ENCODE measurements at regions not wholly inside any gene's neighbourhood (a gene's known extent, or its start where the extent isn't known, plus 50 kb on each side); places are given as distances from the start of the nearest gene placed in this dataset.

DNA sequence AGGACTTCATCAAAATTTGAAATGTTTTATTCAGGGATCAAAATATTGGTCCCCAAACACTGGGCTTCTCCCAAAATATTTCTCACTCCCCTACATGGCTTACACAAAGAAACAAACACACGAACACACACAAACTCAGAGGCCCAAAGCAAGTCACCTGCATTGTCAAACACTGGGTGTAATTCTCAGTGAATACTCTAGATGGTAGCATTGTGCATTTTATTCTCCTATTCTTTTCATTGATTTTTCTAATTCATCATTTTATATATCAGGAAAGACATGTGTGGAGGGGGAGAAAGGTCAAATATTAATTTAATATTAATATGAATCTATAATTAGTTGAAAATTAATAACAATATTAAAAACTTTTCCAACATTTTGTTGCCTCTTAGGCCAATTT lies 72.3 kb upstream of the TNMD start:
- DNase-seq (ENCODE audit: low spot score) = peak; percentile 6

DNA sequence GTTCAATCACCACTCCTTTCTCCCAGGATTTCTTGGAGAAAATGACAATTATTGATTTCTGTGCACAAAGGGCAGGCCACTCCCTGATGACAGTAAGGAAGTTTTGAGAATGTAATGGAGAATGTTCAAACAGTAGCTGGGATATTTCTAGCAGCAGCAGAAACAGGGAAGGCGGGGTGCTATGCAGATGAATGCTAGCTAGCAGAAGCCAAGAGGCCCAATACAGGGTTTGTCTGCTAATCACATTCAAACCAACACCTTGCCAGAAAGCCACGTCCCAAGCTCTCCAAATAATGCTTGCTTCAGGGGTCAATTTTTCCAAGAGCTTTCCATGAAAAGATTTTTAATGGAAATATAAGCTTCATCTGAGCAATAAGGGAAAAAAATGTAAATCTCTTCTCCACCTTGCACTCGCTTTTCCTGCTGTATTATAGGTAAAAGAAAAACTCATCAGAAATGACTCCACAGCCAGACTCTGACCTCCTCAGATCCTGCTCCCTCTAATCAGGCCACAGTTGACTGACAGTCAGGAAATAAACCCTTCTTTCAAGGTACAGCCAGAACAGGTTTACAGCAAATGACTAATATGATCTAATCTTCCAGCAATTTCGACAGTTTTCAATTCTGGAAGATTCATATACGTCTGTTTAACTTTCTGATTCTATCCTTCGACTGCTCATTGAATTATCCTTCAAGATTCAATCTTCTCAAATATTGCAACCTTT lies 84.7 kb upstream of the PCDH19 start:
- DNase-seq (ENCODE audit: low spot score) = no peak

DNA sequence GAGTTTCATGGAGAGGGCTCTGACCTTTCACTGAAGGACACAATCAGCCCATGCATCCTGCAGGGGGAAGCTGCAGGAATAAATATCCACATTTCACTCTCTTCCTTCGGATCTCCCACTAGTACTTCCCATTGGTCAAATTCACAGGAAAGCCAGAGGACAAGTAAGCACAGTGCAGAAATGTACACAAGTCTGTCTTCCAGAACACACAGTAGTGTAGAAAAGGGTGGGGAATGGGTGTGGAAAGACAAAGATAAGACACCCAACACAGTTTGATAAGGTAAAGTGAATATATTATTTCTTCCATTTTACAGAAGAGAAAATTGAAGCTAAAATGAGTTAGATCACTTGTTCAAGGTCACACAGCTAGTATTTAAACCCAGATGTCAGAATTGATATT lies 81.1 kb upstream of the PCDH19 start:
- no peak for DNase-seq (ENCODE audit: low spot score)

- DNase-seq (ENCODE audit: low spot score) = no peak
These were observed 77.7 kb upstream of the PCDH19 start for GRCh38 chrX:100487795-100488194.

GRCh38 chrX:100484971-100485370 lies 74.9 kb upstream of the PCDH19 start:
- DNase-seq (ENCODE audit: low spot score) = no peak

DNA sequence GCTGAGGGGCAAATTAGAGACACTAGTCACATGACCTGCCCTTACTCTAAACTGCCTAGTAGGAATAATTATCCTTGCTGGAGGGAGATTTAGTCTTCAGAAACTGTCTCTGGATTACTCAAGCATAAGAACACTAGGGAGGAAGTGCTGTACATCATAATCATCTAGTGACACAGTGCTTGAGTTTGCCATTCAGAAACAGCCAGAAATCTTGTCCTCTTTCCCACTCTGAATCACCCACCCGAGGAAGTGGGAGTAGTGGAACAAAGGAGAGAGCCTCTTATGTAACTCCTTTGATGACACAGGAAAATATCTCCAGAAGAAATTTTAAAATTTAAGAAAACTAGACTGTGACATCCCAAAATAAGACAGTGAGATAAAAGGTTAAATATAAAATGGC lies 69.3 kb upstream of the PCDH19 start:
- DNase-seq (ENCODE audit: low spot score) = no peak

- no peak for DNase-seq (ENCODE audit: low spot score)
These were observed 68.7 kb upstream of the PCDH19 start for GRCh38 chrX:100478714-100479306.

- no peak for DNase-seq (ENCODE audit: low spot score)
These were observed 67.9 kb upstream of the PCDH19 start for GRCh38 chrX:100477958-100478357.

DNA sequence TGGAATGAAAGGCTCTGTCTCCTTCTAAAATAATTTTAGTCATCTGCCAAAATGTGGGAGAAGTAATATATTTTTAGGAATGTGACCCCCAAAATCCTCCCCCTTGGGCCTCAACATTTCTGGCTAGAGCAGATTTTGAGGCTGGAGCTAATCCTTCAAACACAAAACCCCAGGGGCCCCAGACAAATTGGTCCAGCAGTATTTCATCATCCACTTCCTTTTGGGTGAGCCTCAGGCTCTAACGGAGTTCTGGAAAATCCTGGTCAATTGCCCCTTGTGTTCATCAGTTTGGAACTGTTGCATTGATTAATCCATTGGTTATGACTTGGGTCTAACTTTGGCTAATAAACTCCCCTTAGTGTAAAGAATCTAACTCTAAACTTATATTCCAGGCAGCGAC lies 67.4 kb upstream of the PCDH19 start:
- no peak for DNase-seq (ENCODE audit: low spot score)

All from pons (tissue), 1 donor.